ENCODE measurements at regions not wholly inside any gene's neighbourhood (a gene's known extent, or its start where the extent isn't known, plus 50 kb on each side); places are given as distances from the start of the nearest gene placed in this dataset.

- TF ChIP-seq, protein P1, sequence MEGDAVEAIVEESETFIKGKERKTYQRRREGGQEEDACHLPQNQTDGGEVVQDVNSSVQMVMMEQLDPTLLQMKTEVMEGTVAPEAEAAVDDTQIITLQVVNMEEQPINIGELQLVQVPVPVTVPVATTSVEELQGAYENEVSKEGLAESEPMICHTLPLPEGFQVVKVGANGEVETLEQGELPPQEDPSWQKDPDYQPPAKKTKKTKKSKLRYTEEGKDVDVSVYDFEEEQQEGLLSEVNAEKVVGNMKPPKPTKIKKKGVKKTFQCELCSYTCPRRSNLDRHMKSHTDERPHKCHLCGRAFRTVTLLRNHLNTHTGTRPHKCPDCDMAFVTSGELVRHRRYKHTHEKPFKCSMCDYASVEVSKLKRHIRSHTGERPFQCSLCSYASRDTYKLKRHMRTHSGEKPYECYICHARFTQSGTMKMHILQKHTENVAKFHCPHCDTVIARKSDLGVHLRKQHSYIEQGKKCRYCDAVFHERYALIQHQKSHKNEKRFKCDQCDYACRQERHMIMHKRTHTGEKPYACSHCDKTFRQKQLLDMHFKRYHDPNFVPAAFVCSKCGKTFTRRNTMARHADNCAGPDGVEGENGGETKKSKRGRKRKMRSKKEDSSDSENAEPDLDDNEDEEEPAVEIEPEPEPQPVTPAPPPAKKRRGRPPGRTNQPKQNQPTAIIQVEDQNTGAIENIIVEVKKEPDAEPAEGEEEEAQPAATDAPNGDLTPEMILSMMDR (IDR thresholded peaks at IDR 0.05): no peak
- no peak for TF ChIP-seq POLR2AphosphoS5 (IDR thresholded peaks at IDR 0.05)
Measured at GRCh38 chr2:64230540-64230939, 86.3 kb upstream of the PELI1 start.
